OCI-LY7 (cell line): ENCODE measurements at regions not wholly inside any gene's neighbourhood (a gene's known extent, or its start where the extent isn't known, plus 50 kb on each side); places are given as distances from the start of the nearest gene placed in this dataset.

Experiments used
- EZH2phosphoT487 ChIP-seq: fragments of 200-600 bp; sonication (generic); IDR thresholded peaks from 2 replicates; pipeline ENCODE4 v1.6.1; 2018; ENCODE audit warnings: low read depth, borderline replicate concordance, mild to moderate bottlenecking, mixed run types, antibody characterized with exemption, low read length, moderate library complexity, mixed read lengths
- TF ChIP-seq, protein P1 (sequence below): fragments of 200-600 bp; sonication (generic); conservative IDR thresholded peaks from 2 replicates; pipeline ENCODE4 v1.5.1; 2014; ENCODE audit warnings: mild to moderate bottlenecking, antibody characterized with exemption, low read length, moderate library complexity, mixed read lengths

DNA sequence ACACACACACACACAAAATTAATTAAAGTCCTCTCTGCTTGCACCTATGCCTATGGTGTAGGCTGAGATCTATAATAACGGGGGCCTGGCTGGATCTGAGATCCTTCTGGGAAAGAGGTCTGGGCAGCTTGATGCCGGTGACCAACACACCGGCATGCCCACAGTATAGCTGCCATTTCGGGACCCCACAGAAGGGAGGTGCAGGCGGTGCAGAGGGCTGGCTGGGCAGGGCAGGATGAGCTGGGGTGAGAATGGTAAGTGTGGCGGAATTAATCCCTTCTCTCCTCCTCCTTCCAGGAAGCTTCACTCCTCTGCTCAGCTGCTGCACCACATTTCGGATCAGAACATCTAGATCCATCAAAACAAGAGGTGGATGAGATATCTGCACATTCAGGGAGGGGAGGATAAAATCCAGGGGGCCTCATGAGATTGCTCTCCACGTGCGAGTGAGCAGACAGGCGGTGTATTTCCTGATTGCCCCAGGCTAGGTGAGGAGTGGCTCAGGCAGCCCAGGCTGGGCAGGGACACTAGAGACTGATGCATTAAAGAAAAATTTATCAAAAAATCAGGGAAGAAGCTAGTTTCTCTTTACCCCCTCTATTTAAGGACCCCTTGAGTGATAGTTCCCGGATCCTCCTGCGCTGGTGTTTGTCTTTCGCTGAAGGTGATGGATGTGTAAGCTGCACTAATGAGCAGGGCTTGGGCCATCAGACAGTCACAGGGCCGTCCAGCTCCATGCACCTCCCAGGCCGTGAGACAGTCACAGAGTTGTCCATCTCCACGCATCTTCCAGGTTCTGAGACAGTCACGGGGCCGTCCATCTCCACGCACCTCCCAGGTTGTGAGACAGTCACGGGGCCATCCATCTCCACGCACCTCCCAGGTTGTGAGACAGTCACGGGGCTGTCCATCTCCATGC is 449.9 kb downstream of the PTPRU start:
- TF ChIP-seq, protein P1, sequence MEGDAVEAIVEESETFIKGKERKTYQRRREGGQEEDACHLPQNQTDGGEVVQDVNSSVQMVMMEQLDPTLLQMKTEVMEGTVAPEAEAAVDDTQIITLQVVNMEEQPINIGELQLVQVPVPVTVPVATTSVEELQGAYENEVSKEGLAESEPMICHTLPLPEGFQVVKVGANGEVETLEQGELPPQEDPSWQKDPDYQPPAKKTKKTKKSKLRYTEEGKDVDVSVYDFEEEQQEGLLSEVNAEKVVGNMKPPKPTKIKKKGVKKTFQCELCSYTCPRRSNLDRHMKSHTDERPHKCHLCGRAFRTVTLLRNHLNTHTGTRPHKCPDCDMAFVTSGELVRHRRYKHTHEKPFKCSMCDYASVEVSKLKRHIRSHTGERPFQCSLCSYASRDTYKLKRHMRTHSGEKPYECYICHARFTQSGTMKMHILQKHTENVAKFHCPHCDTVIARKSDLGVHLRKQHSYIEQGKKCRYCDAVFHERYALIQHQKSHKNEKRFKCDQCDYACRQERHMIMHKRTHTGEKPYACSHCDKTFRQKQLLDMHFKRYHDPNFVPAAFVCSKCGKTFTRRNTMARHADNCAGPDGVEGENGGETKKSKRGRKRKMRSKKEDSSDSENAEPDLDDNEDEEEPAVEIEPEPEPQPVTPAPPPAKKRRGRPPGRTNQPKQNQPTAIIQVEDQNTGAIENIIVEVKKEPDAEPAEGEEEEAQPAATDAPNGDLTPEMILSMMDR: no peak
- TF ChIP-seq EZH2phosphoT487: no peak
